ENCODE measurements at regions not wholly inside any gene's neighbourhood (a gene's known extent, or its start where the extent isn't known, plus 50 kb on each side); places are given as distances from the start of the nearest gene placed in this dataset.

GRCh38 chr18:1578505-1578904, 673.8 kb downstream of the ADCYAP1 start:
- TF ChIP-seq CTCF (IDR thresholded peaks at IDR 0.05; ENCODE audit: extremely low read depth, missing control alignments): no peak
- no peak for DNase-seq (ENCODE audit: low spot score)

GRCh38 chr18:1581581-1581980, 676.9 kb downstream of the ADCYAP1 start:
- no peak for TF ChIP-seq CTCF (IDR thresholded peaks at IDR 0.05; ENCODE audit: extremely low read depth, missing control alignments)
- DNase-seq (ENCODE audit: low spot score): no peak

- peak; percentile 13 for DNase-seq (ENCODE audit: low spot score)
These were observed 681.3 kb downstream of the ADCYAP1 start for GRCh38 chr18:1585881-1586488.

GRCh38 chr18:1593091-1593490, 688.4 kb downstream of the ADCYAP1 start:
- no peak for DNase-seq (ENCODE audit: low spot score)
- TF ChIP-seq CTCF (IDR thresholded peaks at IDR 0.05; ENCODE audit: extremely low read depth, missing control alignments): no peak

More at GRCh38 chr18:1585881-1586488, 681.3 kb downstream of the ADCYAP1 start:
- TF ChIP-seq CTCF (IDR thresholded peaks at IDR 0.05; ENCODE audit: extremely low read depth, missing control alignments): no peak

- no peak for TF ChIP-seq CTCF (IDR thresholded peaks at IDR 0.05; ENCODE audit: extremely low read depth, missing control alignments)
- no peak for DNase-seq (ENCODE audit: low spot score)
These were observed 690.5 kb downstream of the ADCYAP1 start for GRCh38 chr18:1595195-1595594.

GRCh38 chr18:1599196-1599595, 694.5 kb downstream of the ADCYAP1 start:
- DNase-seq (ENCODE audit: low spot score): no peak
- TF ChIP-seq CTCF (IDR thresholded peaks at IDR 0.05; ENCODE audit: extremely low read depth, missing control alignments): no peak

- no peak for TF ChIP-seq CTCF (IDR thresholded peaks at IDR 0.05; ENCODE audit: extremely low read depth, missing control alignments)
- no peak for DNase-seq (ENCODE audit: low spot score)
These were observed 700.1 kb downstream of the ADCYAP1 start for GRCh38 chr18:1604751-1605150.

Measured in GM20000 (cell line).